Hepatocyte (in vitro differentiated cells): ENCODE measurements at regions not wholly inside any gene's neighbourhood (a gene's known extent, or its start where the extent isn't known, plus 50 kb on each side); places are given as distances from the start of the nearest gene placed in this dataset.

Source experiments
- DNase-seq: peaks from one replicate; pipeline ENCODE4 v3.0.0-alpha.2; 2016; ENCODE audit warnings: low spot score
- H2AFZ ChIP-seq: fragments of 200-600 bp; sonication (generic); 2 replicates; pipeline ENCODE4 v1.6.0; 2016; ENCODE audit warnings: antibody characterized with exemption, mild to moderate bottlenecking
- H3K27ac ChIP-seq: fragments of 200-600 bp; sonication (generic); 2 replicates; pipeline ENCODE4 v1.5.1; 2016; ENCODE audit warnings: mild to moderate bottlenecking
- H3K27me3 ChIP-seq: fragments of 200-600 bp; sonication (generic); 2 replicates; pipeline ENCODE4 v1.6.1; 2016
- H3K36me3 ChIP-seq: fragments of 200-600 bp; sonication (generic); replicated peaks from 2 replicates; pipeline ENCODE4 v1.5.1; 2016; ENCODE audit warnings: low read depth; ENCODE audit not compliant: insufficient read depth
- H3K4me1 ChIP-seq: fragments of 200-600 bp; sonication (generic); 2 replicates; pipeline ENCODE4 v1.5.1; 2016; ENCODE audit warnings: mild to moderate bottlenecking, moderate library complexity; ENCODE audit not compliant: insufficient read depth
- H3K4me2 ChIP-seq: fragments of 200-600 bp; sonication (generic); 2 replicates; pipeline ENCODE4 v1.6.0; 2016
- H3K4me3 ChIP-seq: fragments of 200-600 bp; sonication (generic); 2 replicates; pipeline ENCODE4 v1.5.1; 2016; ENCODE audit warnings: mild to moderate bottlenecking
- H3K79me2 ChIP-seq: fragments of 200-600 bp; sonication (generic); 2 replicates; pipeline ENCODE4 v1.6.0; 2017; ENCODE audit warnings: mild to moderate bottlenecking
- H3K9me2 ChIP-seq: fragments of 200-600 bp; sonication (generic); replicated peaks from 2 replicates; pipeline ENCODE4 v1.6.0; 2017; ENCODE audit warnings: mild to moderate bottlenecking; ENCODE audit not compliant: insufficient read depth
- H3K9me3 ChIP-seq: fragments of 200-600 bp; sonication (generic); 2 replicates; pipeline ENCODE4 v1.5.1; 2016; ENCODE audit warnings: low read depth, mild to moderate bottlenecking
- H4K20me1 ChIP-seq: fragments of 200-600 bp; sonication (generic); 2 replicates; pipeline ENCODE4 v1.6.0; 2016; ENCODE audit warnings: mild to moderate bottlenecking; ENCODE audit not compliant: insufficient read depth, poor library complexity, severe bottlenecking
- EZH2 ChIP-seq: fragments of 200-600 bp; sonication (generic); IDR thresholded peaks from 2 replicates; pipeline ENCODE4 v1.6.1; 2016; ENCODE audit warnings: antibody characterized with exemption, mild to moderate bottlenecking, borderline replicate concordance
- EZH2phosphoT487 ChIP-seq: fragments of 200-600 bp; sonication (generic); IDR thresholded peaks from one replicate; pipeline ENCODE4 v1.6.1; 2018; ENCODE audit warnings: antibody characterized with exemption, mild to moderate bottlenecking, low read depth, moderate library complexity; ENCODE audit not compliant: unreplicated experiment, severe bottlenecking
- WGBS: methylation state at CpG from one replicate; pipeline ENCODE4 v1.1.6; 2016; ENCODE audit warnings: low lambda C conversion rate; ENCODE audit errors: missing lambda C conversion rate; 5-methylcytosine and 5-hydroxymethylcytosine counted together
- TF ChIP-seq, protein P1 (sequence below): fragments of 200-600 bp; sonication (generic); IDR thresholded peaks from 2 replicates; pipeline ENCODE4 v1.5.1; 2016; ENCODE audit warnings: antibody characterized with exemption, mild to moderate bottlenecking; ENCODE audit not compliant: poor library complexity

DNA sequence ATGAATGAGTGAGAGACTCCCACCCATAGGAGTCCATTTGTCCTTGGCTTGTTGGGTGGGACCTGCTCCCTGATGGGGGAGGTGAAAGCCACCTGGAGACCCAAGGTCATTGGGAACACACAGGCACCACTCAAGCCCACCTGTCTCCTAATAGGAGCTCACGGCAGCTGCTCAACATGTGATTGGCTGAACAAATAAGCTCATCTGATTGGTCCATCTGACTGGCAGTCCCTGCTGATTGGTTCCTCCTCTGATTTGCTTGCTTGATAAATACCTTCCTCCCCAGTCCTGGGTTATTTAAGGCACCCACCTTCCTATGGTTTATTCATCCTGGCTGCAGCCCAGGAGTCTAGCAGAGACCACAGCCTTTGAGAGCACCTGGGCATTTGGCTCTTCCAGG, 502.9 kb downstream of the PTPRU start:
- Histone ChIP-seq H3K27ac (no peak overlapping the region), H3K4me3 (no peak overlapping the region), H3K9me3 (no peaks in the 10 kb centered on the region), H3K27me3 (peaks cover 13% of the 10 kb centered on the region), H2AFZ (no peak overlapping the region), H4K20me1 (no peaks in the 10 kb centered on the region), H3K4me1 (no peaks in the 10 kb centered on the region), H3K79me2 (no peaks in the 10 kb centered on the region), H3K36me3 (no peaks in the 10 kb centered on the region), H3K9me2 (no peaks in the 10 kb centered on the region), H3K4me2 (no peak overlapping the region)
- TF ChIP-seq, protein P1, sequence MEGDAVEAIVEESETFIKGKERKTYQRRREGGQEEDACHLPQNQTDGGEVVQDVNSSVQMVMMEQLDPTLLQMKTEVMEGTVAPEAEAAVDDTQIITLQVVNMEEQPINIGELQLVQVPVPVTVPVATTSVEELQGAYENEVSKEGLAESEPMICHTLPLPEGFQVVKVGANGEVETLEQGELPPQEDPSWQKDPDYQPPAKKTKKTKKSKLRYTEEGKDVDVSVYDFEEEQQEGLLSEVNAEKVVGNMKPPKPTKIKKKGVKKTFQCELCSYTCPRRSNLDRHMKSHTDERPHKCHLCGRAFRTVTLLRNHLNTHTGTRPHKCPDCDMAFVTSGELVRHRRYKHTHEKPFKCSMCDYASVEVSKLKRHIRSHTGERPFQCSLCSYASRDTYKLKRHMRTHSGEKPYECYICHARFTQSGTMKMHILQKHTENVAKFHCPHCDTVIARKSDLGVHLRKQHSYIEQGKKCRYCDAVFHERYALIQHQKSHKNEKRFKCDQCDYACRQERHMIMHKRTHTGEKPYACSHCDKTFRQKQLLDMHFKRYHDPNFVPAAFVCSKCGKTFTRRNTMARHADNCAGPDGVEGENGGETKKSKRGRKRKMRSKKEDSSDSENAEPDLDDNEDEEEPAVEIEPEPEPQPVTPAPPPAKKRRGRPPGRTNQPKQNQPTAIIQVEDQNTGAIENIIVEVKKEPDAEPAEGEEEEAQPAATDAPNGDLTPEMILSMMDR = no peak
- TF ChIP-seq EZH2 = no peak
- no peak for DNase-seq
- 70% methylated on average over 1 of the region's 1 CpG for WGBS

DNA sequence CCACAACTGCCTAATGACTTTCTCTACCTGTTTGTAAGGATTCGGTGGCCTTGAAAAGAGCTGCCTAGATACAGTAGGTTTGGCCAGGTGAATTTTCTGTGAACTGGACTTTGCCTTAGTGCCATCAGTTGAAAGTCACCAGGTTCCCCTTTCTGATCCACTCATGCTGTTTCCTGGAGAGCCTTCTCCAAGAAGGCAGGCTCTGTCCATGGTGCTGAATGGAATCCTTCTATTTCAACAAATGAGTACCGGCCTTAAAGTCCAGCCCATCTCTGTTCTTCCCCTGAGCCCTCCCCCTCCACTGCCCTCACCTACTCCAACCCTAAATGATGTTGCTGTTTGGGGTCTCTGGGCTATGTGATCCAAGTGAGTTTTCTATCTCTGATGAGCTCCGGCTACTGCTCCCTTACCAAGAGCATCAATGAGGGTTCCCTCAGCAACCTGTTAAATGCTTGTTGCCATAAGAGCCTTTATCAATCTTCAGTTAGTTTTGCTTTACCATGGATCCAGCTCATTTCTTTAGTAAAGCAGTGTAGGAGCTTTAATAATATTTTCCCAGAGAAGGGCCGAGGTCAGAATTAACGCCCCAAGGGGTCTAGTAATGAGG, 500.4 kb downstream of the PTPRU start:
- Histone ChIP-seq H4K20me1 (no peaks in the 10 kb centered on the region), H3K9me3 (no peaks in the 10 kb centered on the region), H3K9me2 (no peaks in the 10 kb centered on the region), H3K27ac (no peak overlapping the region), H2AFZ (no peak overlapping the region), H3K4me3 (no peak overlapping the region), H3K4me1 (no peaks in the 10 kb centered on the region), H3K27me3 (peaks cover 15% of the 10 kb centered on the region), H3K36me3 (no peaks in the 10 kb centered on the region), H3K79me2 (no peaks in the 10 kb centered on the region), H3K4me2 (no peak overlapping the region)
- DNase-seq = peak; percentile 85
- WGBS = 68% methylated on average over 5 of the region's 5 CpGs
- TF ChIP-seq, protein P1 = no peak
- TF ChIP-seq EZH2phosphoT487 (no peak), EZH2 (no peak)

DNA sequence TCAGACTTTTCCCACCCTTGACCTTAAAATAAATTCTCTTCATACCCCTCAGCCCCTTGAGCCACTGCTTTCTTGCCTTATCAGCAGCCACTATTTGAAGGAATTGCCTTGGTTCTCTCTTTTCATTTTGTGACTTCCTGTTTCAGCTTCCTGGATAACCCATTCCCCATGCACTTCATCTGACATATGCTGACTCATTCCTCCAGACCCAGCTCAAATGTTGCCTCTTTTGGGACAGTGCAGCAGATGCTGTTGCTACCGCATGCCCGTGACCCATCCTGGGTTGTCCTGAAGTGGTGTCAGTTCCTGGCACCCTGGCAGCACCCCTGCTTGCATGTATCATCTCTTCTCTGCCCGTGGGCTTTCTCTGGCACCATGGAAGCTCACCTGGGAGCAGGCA, 496.1 kb downstream of the PTPRU start:
- Histone ChIP-seq H3K4me1 (no peaks in the 10 kb centered on the region), H3K9me2 (no peaks in the 10 kb centered on the region), H4K20me1 (no peaks in the 10 kb centered on the region), H3K4me3 (no peak overlapping the region), H3K36me3 (no peaks in the 10 kb centered on the region), H3K79me2 (no peaks in the 10 kb centered on the region), H3K4me2 (no peak overlapping the region), H2AFZ (no peak overlapping the region), H3K27me3 (peaks cover 6% of the 10 kb centered on the region), H3K27ac (no peak overlapping the region), H3K9me3 (no peaks in the 10 kb centered on the region)
- WGBS = 82% methylated on average over 3 of the region's 3 CpGs
- TF ChIP-seq, protein P1 = no peak
- no peak for TF ChIP-seq EZH2phosphoT487
- no peak for TF ChIP-seq EZH2
- DNase-seq = no peak

DNA sequence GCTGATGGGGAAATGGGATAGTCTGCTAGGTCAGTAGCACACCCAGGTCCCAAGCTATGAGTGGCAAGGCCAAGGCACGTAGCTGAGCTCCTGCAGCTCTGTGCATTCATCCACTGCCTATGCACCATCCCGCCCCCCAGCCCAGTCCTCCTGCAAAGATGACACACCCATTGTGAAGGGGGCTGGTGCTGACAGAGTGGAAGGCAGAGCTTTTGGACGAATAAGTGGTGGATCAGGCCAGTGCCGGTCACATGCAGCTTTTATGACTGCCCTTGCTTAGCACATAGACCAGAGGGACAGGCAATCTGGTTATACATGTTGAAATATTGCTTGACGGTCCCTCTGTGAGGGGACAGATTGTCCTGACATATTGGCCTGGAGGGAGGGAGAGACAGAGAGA, 494.3 kb downstream of the PTPRU start:
- Histone ChIP-seq H3K36me3 (no peaks in the 10 kb centered on the region), H3K4me1 (no peaks in the 10 kb centered on the region), H2AFZ (no peak overlapping the region), H3K27me3 (peaks cover 6% of the 10 kb centered on the region), H3K27ac (no peak overlapping the region), H3K79me2 (no peaks in the 10 kb centered on the region), H3K4me3 (no peak overlapping the region), H3K9me2 (no peaks in the 10 kb centered on the region), H3K9me3 (no peaks in the 10 kb centered on the region), H3K4me2 (no peak overlapping the region), H4K20me1 (no peaks in the 10 kb centered on the region)
- DNase-seq = no peak
- TF ChIP-seq EZH2phosphoT487 = no peak
- WGBS = 77% methylated on average over 5 of the region's 5 CpGs
